ENCODE measurements at regions not wholly inside any gene's neighbourhood (a gene's known extent, or its start where the extent isn't known, plus 50 kb on each side); places are given as distances from the start of the nearest gene placed in this dataset.

DNA sequence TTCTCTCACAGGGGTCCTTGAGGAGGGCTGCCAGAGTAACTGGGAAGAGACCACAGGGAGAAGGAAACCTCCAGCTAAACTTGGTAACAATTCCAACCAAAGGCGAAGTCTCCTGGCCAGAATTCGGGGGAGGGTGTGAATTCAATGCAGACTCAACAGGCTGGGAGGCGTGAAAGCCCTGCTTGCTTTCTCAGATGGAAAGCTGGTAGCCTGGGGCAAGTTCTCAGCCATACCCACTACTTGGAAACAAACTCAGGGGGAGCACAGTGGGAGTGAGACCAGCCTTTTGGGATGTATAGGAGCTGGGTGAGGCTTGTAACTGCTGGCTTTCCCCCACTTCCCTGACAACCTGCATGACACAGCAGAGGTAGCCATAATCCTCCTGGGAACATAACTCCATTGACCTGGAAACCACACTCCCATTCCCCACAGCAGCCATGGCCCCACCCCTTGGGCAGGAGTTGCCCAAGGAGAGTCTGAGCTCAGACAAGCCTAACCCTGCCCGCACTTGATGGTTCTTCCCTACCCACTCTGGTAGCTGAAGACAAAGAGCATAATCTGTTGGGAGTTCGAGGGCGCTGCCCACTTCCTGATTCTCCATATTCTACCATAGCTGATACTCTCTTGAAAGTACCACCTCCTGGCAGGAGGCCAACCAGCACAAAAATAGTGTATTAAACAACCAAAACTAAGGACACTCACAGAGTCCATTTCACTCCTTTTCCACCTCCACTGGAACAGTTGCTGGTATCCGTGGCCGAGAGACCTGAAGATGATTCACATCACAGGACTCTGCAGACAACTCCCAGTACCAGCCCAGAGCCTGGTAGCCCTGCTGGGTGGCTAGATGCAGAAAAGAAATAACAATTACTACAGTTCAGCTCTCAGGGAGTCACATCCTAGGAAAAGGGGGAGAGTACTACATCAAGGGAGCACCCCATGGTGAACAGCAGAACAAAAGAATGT lies 123.8 kb downstream of the FAM170A start:
- TF ChIP-seq YY1 (IDR thresholded peaks at IDR 0.05; ENCODE audit: insufficient read depth, insufficient read length) (no peak), SUZ12 (IDR thresholded peaks at IDR 0.05; ENCODE audit: extremely low read depth, insufficient read depth, insufficient read length) (no peak), ZNF274 (IDR thresholded peaks at IDR 0.05; ENCODE audit: low read depth, low read length) (no peak)
